ENCODE measurements at regions not wholly inside any gene's neighbourhood (a gene's known extent, or its start where the extent isn't known, plus 50 kb on each side); places are given as distances from the start of the nearest gene placed in this dataset.

- Histone ChIP-seq H3K9me3 (no peaks in the 10 kb centered on the region), H3K27me3 (no peaks in the 10 kb centered on the region), H3K4me1 (no peaks in the 10 kb centered on the region), H3K36me3 (no peaks in the 10 kb centered on the region), H3K4me3 (ENCODE audit: low read depth, low read length) (no peak overlapping the region)
- DNase-seq: no peak
- no peak for TF ChIP-seq CTCF (IDR thresholded peaks at IDR 0.05; ENCODE audit: low read depth, low read length)
Measured at GRCh38 chr4:183029365-183029764, 69.7 kb upstream of the WWC2 start.

- Histone ChIP-seq H3K9me3 (no peaks in the 10 kb centered on the region), H3K27me3 (no peaks in the 10 kb centered on the region), H3K4me1 (no peaks in the 10 kb centered on the region), H3K4me3 (ENCODE audit: low read depth, low read length) (no peak overlapping the region), H3K36me3 (no peaks in the 10 kb centered on the region)
- no peak for DNase-seq
- TF ChIP-seq CTCF (IDR thresholded peaks at IDR 0.05; ENCODE audit: low read depth, low read length): no peak
Measured at GRCh38 chr4:183026701-183027100, 72.4 kb upstream of the WWC2 start.

- no peaks in the 10 kb centered on the region for H3K9me3 ChIP-seq
- no peaks in the 10 kb centered on the region for H3K36me3 ChIP-seq
- H3K4me3 ChIP-seq (ENCODE audit: low read depth, low read length): no peak overlapping the region
- H3K4me1 ChIP-seq: no peaks in the 10 kb centered on the region
- no peak for TF ChIP-seq CTCF (IDR thresholded peaks at IDR 0.05; ENCODE audit: low read depth, low read length)
- no peaks in the 10 kb centered on the region for H3K27me3 ChIP-seq
- no peak for DNase-seq
Measured at GRCh38 chr4:183022617-183023016, 76.4 kb upstream of the WWC2 start.

- TF ChIP-seq CTCF (IDR thresholded peaks at IDR 0.05; ENCODE audit: low read depth, low read length): no peak
- Histone ChIP-seq H3K36me3 (no peaks in the 10 kb centered on the region), H3K4me3 (ENCODE audit: low read depth, low read length) (no peak overlapping the region), H3K9me3 (no peaks in the 10 kb centered on the region), H3K4me1 (no peaks in the 10 kb centered on the region), H3K27me3 (no peaks in the 10 kb centered on the region)
- DNase-seq: no peak
Measured at GRCh38 chr4:183017962-183018361, 81.1 kb upstream of the WWC2 start.

- H3K27me3 ChIP-seq: no peaks in the 10 kb centered on the region; the same call in 1 of the 2 replicates
- no peak for TF ChIP-seq CTCF (IDR thresholded peaks at IDR 0.05; ENCODE audit: low read depth, low read length)
- no peaks in the 10 kb centered on the region for H3K36me3 ChIP-seq
- H3K4me3 ChIP-seq (ENCODE audit: low read depth, low read length): no peak overlapping the region
- H3K4me1 ChIP-seq: no peaks in the 10 kb centered on the region
- no peaks in the 10 kb centered on the region for H3K9me3 ChIP-seq
- DNase-seq: no peak
Measured at GRCh38 chr4:183014361-183015084, 84.5 kb upstream of the WWC2 start.

GRCh38 chr4:183013730-183014002 lies 85.4 kb upstream of the WWC2 start:
- no peaks in the 10 kb centered on the region; the same call in 1 of the 2 replicates for H3K27me3 ChIP-seq
- DNase-seq: no peak
- H3K36me3 ChIP-seq: no peaks in the 10 kb centered on the region
- no peak for TF ChIP-seq CTCF (IDR thresholded peaks at IDR 0.05; ENCODE audit: low read depth, low read length)
- no peak overlapping the region for H3K4me3 ChIP-seq (ENCODE audit: low read depth, low read length)
- H3K9me3 ChIP-seq: no peaks in the 10 kb centered on the region
- no peaks in the 10 kb centered on the region for H3K4me1 ChIP-seq
